GM23338 (cell line): ENCODE measurements at regions not wholly inside any gene's neighbourhood (a gene's known extent, or its start where the extent isn't known, plus 50 kb on each side); places are given as distances from the start of the nearest gene placed in this dataset.

Experiments
- ATAC-seq: fragments of 200-7000 bp; cut with Tn5 transposase; 3 replicates; pipeline ENCODE4 v1.9.1; 2020
- DNase-seq: peaks from one replicate; pipeline ENCODE4 v3.0.0-alpha.2; 2015; ENCODE audit warnings: low spot score
- H2AFZ ChIP-seq: fragments of 200-600 bp; sonication (generic); 2 replicates; pipeline ENCODE4 v1.8.0; 2016; ENCODE audit warnings: antibody characterized with exemption, mild to moderate bottlenecking, moderate library complexity
- H3F3A ChIP-seq: fragments of 200-600 bp; sonication (generic); replicated peaks from 2 replicates; pipeline ENCODE4 v1.8.0; 2017; ENCODE audit warnings: antibody characterized with exemption, mixed run types, low read depth
- H3K27ac ChIP-seq: fragments of 200-600 bp; sonication (generic); 2 replicates; pipeline ENCODE4 v1.6.1; 2016; ENCODE audit warnings: low read depth
- H3K27me3 ChIP-seq: fragments of 200-600 bp; sonication (generic); 2 replicates; pipeline ENCODE4 v1.8.0; 2016; ENCODE audit warnings: mild to moderate bottlenecking, mixed run types, moderate library complexity; ENCODE audit not compliant: insufficient read depth
- H3K36me3 ChIP-seq: fragments of 200-600 bp; sonication (generic); 2 replicates; pipeline ENCODE4 v1.8.0; 2016; ENCODE audit warnings: mild to moderate bottlenecking; ENCODE audit not compliant: insufficient read depth
- H3K4me1 ChIP-seq: fragments of 200-600 bp; sonication (generic); 2 replicates; pipeline ENCODE4 v1.8.0; 2016; ENCODE audit warnings: mild to moderate bottlenecking, moderate library complexity; ENCODE audit not compliant: insufficient read depth
- H3K4me2 ChIP-seq: fragments of 200-600 bp; sonication (generic); 2 replicates; pipeline ENCODE4 v1.7.1; 2017; ENCODE audit warnings: mixed run types
- H3K4me3 ChIP-seq: fragments of 200-600 bp; sonication (generic); 2 replicates; pipeline ENCODE4 v1.6.1; 2016; ENCODE audit warnings: mixed run types
- H3K79me2 ChIP-seq: fragments of 200-600 bp; sonication (generic); replicated peaks from 2 replicates; pipeline ENCODE4 v1.8.0; 2017; ENCODE audit warnings: mild to moderate bottlenecking; ENCODE audit not compliant: insufficient read depth
- H3K9me2 ChIP-seq: fragments of 200-600 bp; sonication (generic); 2 replicates; pipeline ENCODE4 v1.8.0; 2017; ENCODE audit not compliant: insufficient read depth
- H4K20me1 ChIP-seq: fragments of 200-600 bp; sonication (generic); replicated peaks from 2 replicates; pipeline ENCODE4 v1.8.0; 2017; ENCODE audit warnings: mild to moderate bottlenecking; ENCODE audit not compliant: insufficient read depth
- H3K27ac Mint-ChIP-seq: 2 replicates; pipeline ENCODE4 v1.8.0; 2020; ENCODE audit warnings: inconsistent platforms, mild to moderate bottlenecking, moderate library complexity, mixed read lengths
- H3K27me3 Mint-ChIP-seq: 3 replicates; pipeline ENCODE4 v1.8.0; 2022; ENCODE audit warnings: low read depth, mild to moderate bottlenecking, moderate library complexity, mixed read lengths, inconsistent platforms; ENCODE audit not compliant: insufficient read depth, poor library complexity
- H3K36me3 Mint-ChIP-seq: 3 replicates; pipeline ENCODE4 v1.8.0; 2021; ENCODE audit warnings: low read depth, mild to moderate bottlenecking, inconsistent platforms, moderate library complexity, mixed read lengths
- H3K4me1 Mint-ChIP-seq: 3 replicates; pipeline ENCODE4 v1.8.0; 2020; ENCODE audit warnings: mild to moderate bottlenecking, inconsistent platforms, mixed read lengths
- H3K4me3 Mint-ChIP-seq: 3 replicates; pipeline ENCODE4 v1.8.0; 2021; ENCODE audit warnings: moderate library complexity, mild to moderate bottlenecking, inconsistent platforms, mixed read lengths
- H3K9me3 Mint-ChIP-seq: 3 replicates; pipeline ENCODE4 v1.8.0; 2020; ENCODE audit warnings: moderate library complexity, mild to moderate bottlenecking, inconsistent platforms, mixed read lengths
- NANOG ChIP-seq: IDR thresholded peaks from 2 replicates; pipeline ENCODE4 v1.6.1; 2016; ENCODE audit warnings: antibody characterized with exemption, borderline replicate concordance
- POLR2AphosphoS5 ChIP-seq: IDR thresholded peaks from 2 replicates; pipeline ENCODE4 v1.6.1; 2016; ENCODE audit warnings: antibody characterized with exemption, low read depth
- ZNF331 ChIP-seq: fragments of 250-450 bp; sonication (Bioruptor Pico); IDR thresholded peaks from 2 replicates; pipeline ENCODE4 v1.5.0; 2020; ENCODE audit warnings: low read depth, mild to moderate bottlenecking, moderate library complexity
- TF ChIP-seq, protein P1 (sequence below): fragments of 250-450 bp; sonication (Bioruptor Pico); IDR thresholded peaks from 2 replicates; pipeline ENCODE4 v1.5.0; 2020; ENCODE audit warnings: mild to moderate bottlenecking, moderate library complexity

DNA sequence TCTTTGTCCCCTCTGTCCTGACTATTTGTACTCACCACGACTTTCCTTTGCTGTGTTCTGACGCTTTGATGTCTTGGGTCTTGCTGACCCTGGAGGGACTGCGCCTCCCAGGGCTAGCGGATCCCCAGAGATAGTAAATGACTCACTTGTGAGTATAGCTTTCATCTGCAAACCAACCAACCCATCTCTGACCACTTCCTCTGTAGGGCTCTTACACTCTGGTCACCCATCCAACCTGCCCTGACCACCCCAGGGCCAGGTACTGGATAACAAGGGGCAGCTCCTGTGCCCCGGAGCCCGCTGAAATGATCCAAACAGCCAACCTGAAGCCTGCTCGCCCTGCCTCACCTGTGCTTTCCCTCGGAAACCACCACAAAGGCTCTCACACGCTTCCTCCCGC, 125.2 kb upstream of the CARD11 start:
- no peaks in the 10 kb centered on the region for H4K20me1 ChIP-seq
- 0 out of 2 replicates have a peak, but pooled peaks cover 7% of the 10 kb centered on the region for H3K9me2 ChIP-seq
- H3K4me3 ChIP-seq, result no peak overlapping the region
- H3K4me2 ChIP-seq, result no peak overlapping the region
- no peaks in the 10 kb centered on the region; the same call in 1 of the 2 replicates for H3K36me3 ChIP-seq
- Mint-ChIP-seq H3K9me3 (peaks cover 10% of the 10 kb centered on the region), H3K36me3 (peaks cover 8% of the 10 kb centered on the region; the same call in 2 of the 3 replicates), H3K27me3 (peaks cover 12% of the 10 kb centered on the region), H3K4me1 (peaks cover 12% of the 10 kb centered on the region), H3K27ac (no peak overlapping the region), H3K4me3 (no peak overlapping the region)
- TF ChIP-seq, protein P1, sequence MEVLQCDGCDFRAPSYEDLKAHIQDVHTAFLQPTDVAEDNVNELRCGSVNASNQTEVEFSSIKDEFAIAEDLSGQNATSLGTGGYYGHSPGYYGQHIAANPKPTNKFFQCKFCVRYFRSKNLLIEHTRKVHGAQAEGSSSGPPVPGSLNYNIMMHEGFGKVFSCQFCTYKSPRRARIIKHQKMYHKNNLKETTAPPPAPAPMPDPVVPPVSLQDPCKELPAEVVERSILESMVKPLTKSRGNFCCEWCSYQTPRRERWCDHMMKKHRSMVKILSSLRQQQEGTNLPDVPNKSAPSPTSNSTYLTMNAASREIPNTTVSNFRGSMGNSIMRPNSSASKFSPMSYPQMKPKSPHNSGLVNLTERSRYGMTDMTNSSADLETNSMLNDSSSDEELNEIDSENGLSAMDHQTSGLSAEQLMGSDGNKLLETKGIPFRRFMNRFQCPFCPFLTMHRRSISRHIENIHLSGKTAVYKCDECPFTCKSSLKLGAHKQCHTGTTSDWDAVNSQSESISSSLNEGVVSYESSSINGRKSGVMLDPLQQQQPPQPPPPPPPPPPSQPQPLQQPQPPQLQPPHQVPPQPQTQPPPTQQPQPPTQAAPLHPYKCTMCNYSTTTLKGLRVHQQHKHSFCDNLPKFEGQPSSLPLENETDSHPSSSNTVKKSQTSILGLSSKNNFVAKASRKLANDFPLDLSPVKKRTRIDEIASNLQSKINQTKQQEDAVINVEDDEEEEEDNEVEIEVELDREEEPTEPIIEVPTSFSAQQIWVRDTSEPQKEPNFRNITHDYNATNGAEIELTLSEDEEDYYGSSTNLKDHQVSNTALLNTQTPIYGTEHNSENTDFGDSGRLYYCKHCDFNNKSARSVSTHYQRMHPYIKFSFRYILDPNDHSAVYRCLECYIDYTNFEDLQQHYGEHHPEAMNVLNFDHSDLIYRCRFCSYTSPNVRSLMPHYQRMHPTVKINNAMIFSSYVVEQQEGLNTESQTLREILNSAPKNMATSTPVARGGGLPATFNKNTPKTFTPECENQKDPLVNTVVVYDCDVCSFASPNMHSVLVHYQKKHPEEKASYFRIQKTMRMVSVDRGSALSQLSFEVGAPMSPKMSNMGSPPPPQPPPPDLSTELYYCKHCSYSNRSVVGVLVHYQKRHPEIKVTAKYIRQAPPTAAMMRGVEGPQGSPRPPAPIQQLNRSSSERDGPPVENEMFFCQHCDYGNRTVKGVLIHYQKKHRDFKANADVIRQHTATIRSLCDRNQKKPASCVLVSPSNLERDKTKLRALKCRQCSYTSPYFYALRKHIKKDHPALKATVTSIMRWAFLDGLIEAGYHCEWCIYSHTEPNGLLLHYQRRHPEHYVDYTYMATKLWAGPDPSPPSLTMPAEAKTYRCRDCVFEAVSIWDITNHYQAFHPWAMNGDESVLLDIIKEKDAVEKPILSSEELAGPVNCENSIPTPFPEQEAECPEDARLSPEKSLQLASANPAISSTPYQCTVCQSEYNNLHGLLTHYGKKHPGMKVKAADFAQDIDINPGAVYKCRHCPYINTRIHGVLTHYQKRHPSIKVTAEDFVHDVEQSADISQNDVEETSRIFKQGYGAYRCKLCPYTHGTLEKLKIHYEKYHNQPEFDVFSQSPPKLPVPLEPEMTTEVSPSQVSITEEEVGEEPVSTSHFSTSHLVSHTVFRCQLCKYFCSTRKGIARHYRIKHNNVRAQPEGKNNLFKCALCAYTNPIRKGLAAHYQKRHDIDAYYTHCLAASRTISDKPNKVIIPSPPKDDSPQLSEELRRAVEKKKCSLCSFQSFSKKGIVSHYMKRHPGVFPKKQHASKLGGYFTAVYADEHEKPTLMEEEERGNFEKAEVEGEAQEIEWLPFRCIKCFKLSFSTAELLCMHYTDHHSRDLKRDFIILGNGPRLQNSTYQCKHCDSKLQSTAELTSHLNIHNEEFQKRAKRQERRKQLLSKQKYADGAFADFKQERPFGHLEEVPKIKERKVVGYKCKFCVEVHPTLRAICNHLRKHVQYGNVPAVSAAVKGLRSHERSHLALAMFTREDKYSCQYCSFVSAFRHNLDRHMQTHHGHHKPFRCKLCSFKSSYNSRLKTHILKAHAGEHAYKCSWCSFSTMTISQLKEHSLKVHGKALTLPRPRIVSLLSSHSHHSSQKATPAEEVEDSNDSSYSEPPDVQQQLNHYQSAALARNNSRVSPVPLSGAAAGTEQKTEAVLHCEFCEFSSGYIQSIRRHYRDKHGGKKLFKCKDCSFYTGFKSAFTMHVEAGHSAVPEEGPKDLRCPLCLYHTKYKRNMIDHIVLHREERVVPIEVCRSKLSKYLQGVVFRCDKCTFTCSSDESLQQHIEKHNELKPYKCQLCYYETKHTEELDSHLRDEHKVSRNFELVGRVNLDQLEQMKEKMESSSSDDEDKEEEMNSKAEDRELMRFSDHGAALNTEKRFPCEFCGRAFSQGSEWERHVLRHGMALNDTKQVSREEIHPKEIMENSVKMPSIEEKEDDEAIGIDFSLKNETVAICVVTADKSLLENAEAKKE (CRISPR knock-in tag), result no peak
- no peak for TF ChIP-seq POLR2AphosphoS5
- no peak for TF ChIP-seq NANOG
- no peaks in the 10 kb centered on the region for H3K79me2 ChIP-seq
- peak overlapping the region; percentile 43; the same call in 1 of the 2 replicates for H2AFZ ChIP-seq
- no peaks in the 10 kb centered on the region for H3K27me3 ChIP-seq
- H3F3A ChIP-seq, result no peaks in the 10 kb centered on the region
- peaks cover 8% of the 10 kb centered on the region for H3K4me1 ChIP-seq
- no peak for ATAC-seq
- no peak overlapping the region for H3K27ac ChIP-seq
- no peak for DNase-seq

DNA sequence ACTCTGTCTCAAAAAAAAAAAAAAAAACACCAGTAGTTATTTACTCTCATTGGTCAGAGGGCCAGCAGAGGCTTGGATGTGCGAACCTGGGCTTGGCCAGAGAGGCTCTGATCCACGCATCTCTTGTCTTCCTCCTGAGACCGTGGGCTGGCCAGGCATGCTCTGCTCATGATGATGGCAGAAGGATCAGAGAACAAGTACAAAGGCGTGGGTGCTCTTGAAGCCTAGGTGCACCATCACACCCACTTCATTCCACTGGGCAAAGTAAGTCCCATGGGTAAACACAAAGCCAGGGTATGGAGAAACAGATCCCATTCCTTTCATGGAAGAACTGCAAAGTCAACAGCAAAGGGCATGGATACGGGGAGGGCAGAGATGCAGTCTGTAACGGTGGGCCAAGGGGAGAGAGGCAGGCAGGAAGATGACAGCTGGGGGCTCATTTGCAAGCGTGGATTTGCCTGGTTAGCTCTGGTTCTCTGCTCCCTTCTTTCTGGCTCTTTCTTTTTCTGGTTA, 128.2 kb upstream of the SDK1 start:
- H2AFZ ChIP-seq, result no peak overlapping the region
- DNase-seq (no peak), ATAC-seq (no peak)
- peaks cover 22% of the 10 kb centered on the region for H3K4me1 Mint-ChIP-seq
- H3K4me1 ChIP-seq, result peaks cover 25% of the 10 kb centered on the region
- no peaks in the 10 kb centered on the region for H4K20me1 ChIP-seq
- H3K27me3 Mint-ChIP-seq, result peaks cover 20% of the 10 kb centered on the region
- H3K4me2 ChIP-seq, result no peak overlapping the region
- no peak overlapping the region for H3K27ac ChIP-seq
- H3K27me3 ChIP-seq, result no peaks in the 10 kb centered on the region
- H3K36me3 Mint-ChIP-seq, result peaks cover 8% of the 10 kb centered on the region; the same call in 2 of the 3 replicates
- peaks cover 13% of the 10 kb centered on the region for H3K9me3 Mint-ChIP-seq
- 0 out of 2 replicates have a peak, but pooled peaks cover 5% of the 10 kb centered on the region for H3F3A ChIP-seq
- H3K79me2 ChIP-seq, result no peaks in the 10 kb centered on the region
- H3K9me2 ChIP-seq, result 0 out of 2 replicates have a peak, but pooled peaks cover 7% of the 10 kb centered on the region
- H3K36me3 ChIP-seq, result no peaks in the 10 kb centered on the region; the same call in 1 of the 2 replicates
- no peak overlapping the region for H3K27ac Mint-ChIP-seq
- no peak overlapping the region for H3K4me3 Mint-ChIP-seq
- no peak overlapping the region for H3K4me3 ChIP-seq
- no peak for TF ChIP-seq ZNF331 (CRISPR knock-in tag)
- TF ChIP-seq, protein P1 (CRISPR knock-in tag), result no peak
